Prostate gland (tissue), 2 donors: ENCODE measurements at regions not wholly inside any gene's neighbourhood (a gene's known extent, or its start where the extent isn't known, plus 50 kb on each side); places are given as distances from the start of the nearest gene placed in this dataset.

Experiments
- DNase-seq: peaks from one replicate; pipeline ENCODE4 v3.0.0-alpha.2; 2019; ENCODE audit warnings: low spot score
- H3K27ac ChIP-seq, 2 donors: fragments of 200-600 bp; sonication (generic); 2 replicates each; pipeline ENCODE4 v1.5.1; 2017 to 2019
- H3K27me3 ChIP-seq: fragments of 200-600 bp; sonication (generic); replicated peaks from 2 replicates; pipeline ENCODE4 v1.5.1; 2019; ENCODE audit not compliant: insufficient read depth
- H3K36me3 ChIP-seq, 2 donors: fragments of 200-600 bp; sonication (generic); 1 replicate in 1 of 2; 2 replicates in 1 of 2; pipeline versions ENCODE4 v1.5.1 to v1.8.1; 2017 to 2019
- H3K4me1 ChIP-seq: fragments of 200-600 bp; sonication (generic); replicated peaks from 2 replicates; pipeline ENCODE4 v1.5.1; 2019
- H3K4me3 ChIP-seq, 2 donors: fragments of 200-600 bp; sonication (generic); 2 replicates each; pipeline ENCODE4 v1.5.1; 2017 to 2019
- H3K9me3 ChIP-seq: fragments of 200-600 bp; sonication (generic); 2 replicates; pipeline ENCODE4 v1.5.1; 2017
- CTCF ChIP-seq, 4 experiments: fragments of 200-600 bp in 2 of 4; fragments of 450-650 bp in 2 of 4; sonication (generic) in 2 of 4; IDR thresholded peaks; 1 replicate in 3 of 4; 2 replicates in 1 of 4; pipeline ENCODE4 v1.5.1; 2016 to 2019; ENCODE audit warnings: antibody characterized with exemption in 4 of 4, mild to moderate bottlenecking in 2 of 4, moderate library complexity in 2 of 4
- POLR2A ChIP-seq: fragments of 450-650 bp; IDR thresholded peaks from one replicate; pipeline ENCODE4 v1.6.1; 2016; ENCODE audit warnings: antibody characterized with exemption, mild to moderate bottlenecking
- POLR2AphosphoS5 ChIP-seq: sonication (generic); formaldehyde crosslinking; IDR thresholded peaks from one replicate; pipeline ENCODE4 v1.6.1; 2017; ENCODE audit warnings: antibody characterized with exemption
- WGBS: methylation state at CpG from one replicate; pipeline ENCODE4 v1.1.5; 2018; 5-methylcytosine and 5-hydroxymethylcytosine counted together
- intact Hi-C: fragments of 100-400 bp; cut with DNase I; formaldehyde crosslinking; loops from one replicate; pipeline ENCODE4 v1.14.2; 2022

DNA sequence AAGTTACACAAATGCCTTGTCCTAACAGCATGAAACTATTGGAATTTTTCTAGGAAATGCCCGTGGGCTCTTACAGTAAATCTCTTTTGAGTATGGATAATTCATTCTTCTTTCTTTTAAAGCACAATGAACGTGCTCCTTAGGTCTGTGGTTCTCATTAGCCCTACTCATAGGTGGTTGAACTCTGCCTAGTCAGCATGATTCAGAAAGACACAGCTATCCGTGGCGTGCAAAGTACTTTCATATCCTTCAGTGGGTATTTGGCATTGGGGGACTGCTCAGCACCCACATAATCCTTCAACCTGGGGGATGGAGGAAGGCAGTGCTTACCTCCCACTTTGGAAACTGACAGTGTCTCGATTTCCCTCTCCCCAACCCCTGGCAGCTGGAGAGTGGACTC is 462.0 kb upstream of the CLINT1 start:
- intact Hi-C loops = no loop called here
- 80% methylated on average over 5 of the region's 5 CpGs for WGBS
- no peak for TF ChIP-seq CTCF (IDR thresholded peaks at IDR 0.05)
- TF ChIP-seq POLR2AphosphoS5 = no peak
- no peak for TF ChIP-seq POLR2A
- H3K27ac ChIP-seq = no peak overlapping the region
- DNase-seq = no peak
- no peaks in the 10 kb centered on the region for H3K9me3 ChIP-seq
- H3K27me3 ChIP-seq = no peaks in the 10 kb centered on the region
- no peaks in the 10 kb centered on the region for H3K36me3 ChIP-seq
- no peaks in the 10 kb centered on the region for H3K4me1 ChIP-seq
- no peak overlapping the region for H3K4me3 ChIP-seq

GRCh38 chr5:158320178-158320674 is 461.3 kb upstream of the CLINT1 start:
- H3K36me3 ChIP-seq = no peaks in the 10 kb centered on the region
- no peak overlapping the region for H3K27ac ChIP-seq
- H3K4me1 ChIP-seq = no peaks in the 10 kb centered on the region
- H3K27me3 ChIP-seq = no peaks in the 10 kb centered on the region
- intact Hi-C loops = no loop called here
- no peak overlapping the region for H3K4me3 ChIP-seq
- no peaks in the 10 kb centered on the region for H3K9me3 ChIP-seq
- WGBS = 16% methylated on average over 5 of the region's 5 CpGs
- TF ChIP-seq CTCF (IDR thresholded peaks at IDR 0.05) (no peak), POLR2AphosphoS5 (no peak), POLR2A (no peak)
- no peak for DNase-seq

DNA sequence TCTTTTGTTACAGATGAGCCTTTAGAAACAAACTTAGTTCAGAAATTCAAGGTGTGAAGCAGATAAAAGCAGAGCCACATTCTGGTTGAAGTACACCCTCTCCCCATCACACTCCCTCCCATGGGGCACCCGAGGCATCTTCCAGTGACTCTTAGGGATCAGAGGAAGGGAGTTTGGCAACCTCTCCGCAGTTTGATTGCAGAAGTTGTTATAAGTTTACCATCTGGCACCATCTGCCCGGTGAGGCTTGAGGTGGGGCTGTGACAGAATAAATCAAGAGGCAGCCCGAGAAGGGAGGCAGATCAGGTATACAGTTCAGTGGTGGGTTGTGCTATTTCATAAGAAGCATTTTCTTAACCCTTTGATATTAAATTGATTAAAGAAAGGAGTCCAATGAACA is 458.6 kb upstream of the CLINT1 start:
- 24% methylated on average over 4 of the region's 4 CpGs for WGBS
- intact Hi-C loops = no loop called here
- Histone ChIP-seq H3K27me3 (no peaks in the 10 kb centered on the region), H3K9me3 (no peaks in the 10 kb centered on the region), H3K36me3 (no peaks in the 10 kb centered on the region), H3K27ac (no peak overlapping the region), H3K4me3 (no peak overlapping the region), H3K4me1 (no peaks in the 10 kb centered on the region)
- TF ChIP-seq POLR2AphosphoS5 (peak; percentile 31), POLR2A (no peak)
- peak; percentile 44 for DNase-seq

DNA sequence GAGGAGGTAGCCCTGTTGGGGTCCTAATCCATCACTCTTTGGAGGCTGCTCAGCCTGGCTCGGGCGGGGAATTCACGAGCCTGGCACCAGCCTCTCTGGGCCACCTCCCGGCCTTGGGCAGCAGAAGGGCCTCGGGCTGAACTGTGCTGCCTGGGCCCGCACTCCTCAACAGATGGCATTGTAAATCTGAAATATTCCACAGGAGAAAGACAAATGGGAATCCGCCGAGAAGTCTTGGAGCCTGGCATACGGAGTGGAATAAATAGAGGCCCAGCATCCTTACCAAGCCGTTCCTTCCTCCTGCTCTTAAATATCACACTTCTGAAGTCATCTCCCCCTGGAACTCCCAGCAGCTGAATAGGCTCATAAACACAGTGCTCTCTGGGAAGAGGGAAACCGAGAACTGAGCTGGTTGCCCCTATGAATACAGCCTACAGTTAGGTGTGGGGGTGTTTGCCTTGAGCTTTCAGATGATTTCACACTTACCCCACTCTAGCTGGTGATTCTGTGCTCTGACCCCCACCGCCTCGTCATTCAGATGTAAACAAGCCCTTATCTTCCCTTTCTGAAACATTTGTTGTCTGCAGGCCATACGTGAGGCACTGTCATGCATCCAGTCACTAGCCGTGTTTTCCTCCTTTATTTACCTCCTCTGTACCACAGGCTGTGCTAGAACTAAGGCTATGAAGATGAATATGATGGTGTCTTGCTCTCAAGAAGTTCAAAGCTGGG is 455.0 kb upstream of the CLINT1 start:
- TF ChIP-seq CTCF (IDR thresholded peaks at IDR 0.05) (no peak), POLR2A (no peak), POLR2AphosphoS5 (no peak)
- no peaks in the 10 kb centered on the region for H3K27me3 ChIP-seq
- H3K27ac ChIP-seq = no peak overlapping the region
- no peaks in the 10 kb centered on the region for H3K4me1 ChIP-seq
- no peak overlapping the region for H3K4me3 ChIP-seq
- intact Hi-C loops = no loop called here
- no peak for DNase-seq
- no peaks in the 10 kb centered on the region for H3K9me3 ChIP-seq
- no peaks in the 10 kb centered on the region for H3K36me3 ChIP-seq
- WGBS = 74% methylated on average over 15 of the region's 15 CpGs

- DNase-seq = no peak
- Histone ChIP-seq H3K27ac (no peak overlapping the region), H3K27me3 (no peaks in the 10 kb centered on the region), H3K36me3 (no peaks in the 10 kb centered on the region), H3K9me3 (no peaks in the 10 kb centered on the region), H3K4me1 (no peaks in the 10 kb centered on the region), H3K4me3 (no peak overlapping the region)
- intact Hi-C loops = no loop called here
- no peak for TF ChIP-seq CTCF (IDR thresholded peaks at IDR 0.05)
- no peak for TF ChIP-seq POLR2AphosphoS5
- TF ChIP-seq POLR2A = no peak
- WGBS = 88% methylated on average over 12 of the region's 12 CpGs
These were observed 454.2 kb upstream of the CLINT1 start for GRCh38 chr5:158313027-158313732.
